ENCODE measurements at regions not wholly inside any gene's neighbourhood (a gene's known extent, or its start where the extent isn't known, plus 50 kb on each side); places are given as distances from the start of the nearest gene placed in this dataset.

DNA sequence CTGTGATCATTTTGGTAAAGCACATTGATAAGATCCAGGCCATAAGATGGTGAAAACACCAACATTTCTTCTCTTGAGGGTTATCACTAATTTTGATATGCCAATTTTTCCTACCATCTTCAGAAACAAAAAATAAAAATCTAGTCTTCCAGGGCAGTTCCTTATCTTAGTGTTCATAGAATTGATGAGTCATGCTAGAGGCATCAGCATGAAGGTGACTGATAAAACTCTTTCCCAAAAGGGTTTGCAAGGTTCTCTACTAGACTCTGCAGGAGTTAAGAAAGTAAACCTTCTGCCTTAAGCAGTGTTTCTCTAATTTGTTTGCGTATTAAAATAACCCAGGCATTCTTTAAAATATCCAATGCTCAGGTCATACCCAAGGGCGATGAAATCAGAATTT is 483.1 kb upstream of the CNTNAP2 start:
- Mint-ChIP-seq H3K27me3 (ENCODE audit: unreplicated experiment) (no peaks in the 10 kb centered on the region), H3K36me3 (ENCODE audit: unreplicated experiment) (no peaks in the 10 kb centered on the region), H3K4me1 (ENCODE audit: unreplicated experiment) (no peaks in the 10 kb centered on the region), H3K4me3 (ENCODE audit: unreplicated experiment) (no peak overlapping the region), H3K27ac (ENCODE audit: unreplicated experiment) (no peak overlapping the region), H3K9me3 (ENCODE audit: unreplicated experiment) (peaks cover 17% of the 10 kb centered on the region)
- DNase-seq (ENCODE audit: extremely low spot score, unreplicated experiment) = no peak
- TF ChIP-seq, protein P1, sequence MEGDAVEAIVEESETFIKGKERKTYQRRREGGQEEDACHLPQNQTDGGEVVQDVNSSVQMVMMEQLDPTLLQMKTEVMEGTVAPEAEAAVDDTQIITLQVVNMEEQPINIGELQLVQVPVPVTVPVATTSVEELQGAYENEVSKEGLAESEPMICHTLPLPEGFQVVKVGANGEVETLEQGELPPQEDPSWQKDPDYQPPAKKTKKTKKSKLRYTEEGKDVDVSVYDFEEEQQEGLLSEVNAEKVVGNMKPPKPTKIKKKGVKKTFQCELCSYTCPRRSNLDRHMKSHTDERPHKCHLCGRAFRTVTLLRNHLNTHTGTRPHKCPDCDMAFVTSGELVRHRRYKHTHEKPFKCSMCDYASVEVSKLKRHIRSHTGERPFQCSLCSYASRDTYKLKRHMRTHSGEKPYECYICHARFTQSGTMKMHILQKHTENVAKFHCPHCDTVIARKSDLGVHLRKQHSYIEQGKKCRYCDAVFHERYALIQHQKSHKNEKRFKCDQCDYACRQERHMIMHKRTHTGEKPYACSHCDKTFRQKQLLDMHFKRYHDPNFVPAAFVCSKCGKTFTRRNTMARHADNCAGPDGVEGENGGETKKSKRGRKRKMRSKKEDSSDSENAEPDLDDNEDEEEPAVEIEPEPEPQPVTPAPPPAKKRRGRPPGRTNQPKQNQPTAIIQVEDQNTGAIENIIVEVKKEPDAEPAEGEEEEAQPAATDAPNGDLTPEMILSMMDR (IDR thresholded peaks at IDR 0.05) = no peak

DNA sequence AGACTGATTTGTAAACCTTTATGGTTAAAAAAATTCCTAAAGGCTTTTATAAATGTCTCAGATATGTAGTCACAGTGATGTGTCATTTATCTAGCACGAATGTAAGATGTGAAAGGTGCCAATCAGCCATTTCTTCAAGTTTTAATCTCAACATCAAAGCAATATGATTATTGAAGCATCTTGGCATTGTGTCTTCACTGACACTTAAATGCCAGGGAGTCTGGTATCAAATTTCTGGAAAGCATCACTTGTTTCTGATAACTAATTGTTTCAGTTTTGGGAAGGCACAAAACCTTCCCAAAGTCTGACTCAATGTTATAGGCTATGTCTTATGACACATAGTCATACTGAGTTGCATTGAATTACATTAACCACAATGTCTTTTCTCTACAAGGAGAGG is 492.0 kb upstream of the CNTNAP2 start:
- H3K4me3 Mint-ChIP-seq (ENCODE audit: unreplicated experiment) = no peak overlapping the region
- no peaks in the 10 kb centered on the region for H3K36me3 Mint-ChIP-seq (ENCODE audit: unreplicated experiment)
- TF ChIP-seq, protein P1 (IDR thresholded peaks at IDR 0.05) = no peak
- DNase-seq (ENCODE audit: extremely low spot score, unreplicated experiment) = no peak
- no peaks in the 10 kb centered on the region for H3K27me3 Mint-ChIP-seq (ENCODE audit: unreplicated experiment)
- no peak overlapping the region for H3K27ac Mint-ChIP-seq (ENCODE audit: unreplicated experiment)
- H3K4me1 Mint-ChIP-seq (ENCODE audit: unreplicated experiment) = no peaks in the 10 kb centered on the region
- peaks cover 8% of the 10 kb centered on the region for H3K9me3 Mint-ChIP-seq (ENCODE audit: unreplicated experiment)

DNA sequence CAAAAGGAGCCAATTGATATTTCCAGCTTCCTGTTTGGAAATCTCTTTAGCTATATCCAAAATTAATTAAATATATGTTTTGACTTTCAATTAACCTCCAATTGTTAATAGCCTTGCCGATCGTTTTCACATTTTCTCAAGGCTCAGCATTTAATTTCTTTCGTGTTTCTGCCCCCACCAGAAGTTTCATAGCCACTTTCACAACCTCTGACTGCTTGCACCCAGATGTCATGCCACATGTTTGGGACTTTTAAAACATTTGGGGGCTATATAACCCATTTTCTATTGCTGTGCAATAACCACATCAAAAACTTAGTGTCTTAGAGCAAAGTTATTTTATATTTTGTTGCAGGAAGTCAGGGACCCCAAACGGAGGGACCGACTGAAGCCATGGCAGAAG is 510.6 kb upstream of the CNTNAP2 start:
- H3K27me3 Mint-ChIP-seq (ENCODE audit: unreplicated experiment) = no peaks in the 10 kb centered on the region
- TF ChIP-seq, protein P1 (IDR thresholded peaks at IDR 0.05) = no peak
- no peak overlapping the region for H3K4me3 Mint-ChIP-seq (ENCODE audit: unreplicated experiment)
- peaks cover 41% of the 10 kb centered on the region for H3K9me3 Mint-ChIP-seq (ENCODE audit: unreplicated experiment)
- no peak overlapping the region for H3K27ac Mint-ChIP-seq (ENCODE audit: unreplicated experiment)
- no peaks in the 10 kb centered on the region for H3K36me3 Mint-ChIP-seq (ENCODE audit: unreplicated experiment)
- DNase-seq (ENCODE audit: extremely low spot score, unreplicated experiment) = no peak
- no peaks in the 10 kb centered on the region for H3K4me1 Mint-ChIP-seq (ENCODE audit: unreplicated experiment)

DNA sequence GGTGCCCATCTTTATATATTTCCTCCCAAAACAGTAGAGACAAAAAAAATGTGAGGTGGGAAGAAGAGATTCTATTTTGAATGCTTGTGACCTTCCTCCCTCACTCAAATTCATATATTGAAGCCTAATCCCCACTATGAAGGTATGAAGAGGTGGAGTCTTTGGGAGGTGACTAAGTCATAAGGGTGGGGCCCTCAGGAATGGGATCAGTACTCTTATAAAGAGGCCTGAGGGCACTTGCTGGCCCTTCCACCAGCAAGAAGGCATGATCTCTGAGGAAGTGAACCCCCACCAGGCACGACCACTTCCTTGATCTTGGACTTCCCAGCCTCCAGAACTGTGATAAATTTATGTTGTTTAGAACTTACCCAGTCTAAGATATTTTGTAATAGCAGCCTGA is 517.2 kb upstream of the CNTNAP2 start:
- Mint-ChIP-seq H3K4me1 (ENCODE audit: unreplicated experiment) (no peaks in the 10 kb centered on the region), H3K27ac (ENCODE audit: unreplicated experiment) (no peak overlapping the region), H3K27me3 (ENCODE audit: unreplicated experiment) (no peaks in the 10 kb centered on the region), H3K36me3 (ENCODE audit: unreplicated experiment) (no peaks in the 10 kb centered on the region), H3K4me3 (ENCODE audit: unreplicated experiment) (no peak overlapping the region), H3K9me3 (ENCODE audit: unreplicated experiment) (peaks cover 18% of the 10 kb centered on the region)
- TF ChIP-seq, protein P1 (IDR thresholded peaks at IDR 0.05) = no peak
- DNase-seq (ENCODE audit: extremely low spot score, unreplicated experiment) = no peak

DNA sequence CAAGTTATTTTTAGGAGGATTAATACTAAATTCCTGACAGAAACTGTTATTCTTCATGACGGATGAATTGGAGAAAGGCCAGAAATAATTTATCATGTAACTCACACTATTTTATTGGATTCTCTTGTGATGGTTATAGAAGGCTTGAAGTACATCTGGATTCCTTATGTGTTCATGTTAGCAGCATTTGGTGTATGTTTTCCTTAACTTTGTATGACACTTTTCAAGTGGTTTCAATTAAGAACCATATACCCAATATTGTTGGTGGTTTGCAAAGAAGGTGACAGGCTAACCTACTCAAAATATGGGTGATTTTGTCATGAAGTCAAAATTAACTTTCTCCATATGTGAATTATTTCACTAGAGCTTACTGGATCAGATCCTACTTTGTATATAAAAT is 532.2 kb upstream of the CNTNAP2 start:
- H3K27me3 Mint-ChIP-seq (ENCODE audit: unreplicated experiment) = no peaks in the 10 kb centered on the region
- DNase-seq (ENCODE audit: extremely low spot score, unreplicated experiment) = no peak
- TF ChIP-seq, protein P1 (IDR thresholded peaks at IDR 0.05) = no peak
- peaks cover 27% of the 10 kb centered on the region for H3K9me3 Mint-ChIP-seq (ENCODE audit: unreplicated experiment)
- no peaks in the 10 kb centered on the region for H3K4me1 Mint-ChIP-seq (ENCODE audit: unreplicated experiment)
- no peak overlapping the region for H3K4me3 Mint-ChIP-seq (ENCODE audit: unreplicated experiment)
- no peaks in the 10 kb centered on the region for H3K36me3 Mint-ChIP-seq (ENCODE audit: unreplicated experiment)
- H3K27ac Mint-ChIP-seq (ENCODE audit: unreplicated experiment) = no peak overlapping the region

All from osteocyte (in vitro differentiated cells).